ENCODE measurements at regions not wholly inside any gene's neighbourhood (a gene's known extent, or its start where the extent isn't known, plus 50 kb on each side); places are given as distances from the start of the nearest gene placed in this dataset.
"Not testable (repeated sequence)": the region's sequence is repeated elsewhere in the genome, so short reads cannot be mapped to it uniquely, and the experiment has no call there.

DNA sequence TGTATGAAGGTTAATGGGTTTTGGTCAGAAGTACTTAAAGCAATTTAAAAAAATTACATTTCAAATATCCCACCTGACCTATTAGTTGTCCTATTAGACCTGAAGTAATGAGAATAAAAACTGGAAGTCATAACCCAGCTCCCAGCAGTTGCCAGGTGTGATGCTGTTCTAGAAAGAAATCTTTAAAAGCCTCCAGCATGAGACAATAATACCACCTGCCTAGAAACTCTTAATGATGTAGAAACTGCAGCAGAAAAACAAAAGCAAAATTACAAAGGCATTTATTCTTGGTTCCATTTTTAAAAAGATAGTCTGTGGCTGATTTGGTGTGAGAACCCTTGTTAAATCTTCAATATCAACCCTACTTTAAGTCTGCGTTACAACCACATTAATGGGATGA is 1137.7 kb upstream of the TENM3 start:
- peak in 1 of 3 experiments; percentile 58 for DNase-seq

DNA sequence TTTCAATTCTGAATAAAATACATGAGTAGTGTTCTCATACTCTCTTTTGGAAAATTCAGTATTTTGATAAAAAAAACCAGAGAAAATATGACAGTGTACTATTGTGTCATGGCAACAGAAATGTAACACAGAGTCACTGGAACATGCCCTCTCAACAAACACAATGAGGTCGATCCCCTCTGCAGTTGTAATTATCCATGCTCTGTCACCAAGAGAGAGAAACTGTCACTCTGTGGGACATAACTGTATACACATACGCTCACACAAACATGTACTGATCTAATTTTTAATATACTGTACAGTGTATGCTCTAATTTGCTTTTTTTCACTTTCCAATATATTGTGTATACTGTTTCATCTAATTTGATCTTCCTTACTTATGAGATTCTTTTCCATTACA is 1136.8 kb upstream of the TENM3 start:
- peak in 1 of 3 experiments; percentile 25 for DNase-seq

DNA sequence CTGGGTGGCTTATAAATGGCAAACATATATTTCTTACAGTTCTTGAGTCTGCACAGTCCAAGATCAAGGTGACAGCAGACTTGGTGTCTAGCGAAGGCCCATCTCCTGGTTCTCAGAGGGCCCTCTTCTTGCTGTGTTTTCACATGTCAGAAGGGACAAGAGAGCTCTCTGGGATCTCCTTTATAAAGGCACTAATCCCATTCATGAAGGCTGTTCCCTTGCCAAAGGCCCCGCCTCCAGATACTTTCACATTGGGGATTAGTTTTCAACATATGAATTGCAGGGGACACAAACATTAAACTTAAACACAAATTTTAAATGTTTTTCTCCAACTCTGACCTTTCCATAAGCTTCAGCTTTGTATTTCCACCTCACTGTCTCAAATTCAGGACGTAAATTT is 1135.0 kb upstream of the TENM3 start:
- no peak for DNase-seq

DNA sequence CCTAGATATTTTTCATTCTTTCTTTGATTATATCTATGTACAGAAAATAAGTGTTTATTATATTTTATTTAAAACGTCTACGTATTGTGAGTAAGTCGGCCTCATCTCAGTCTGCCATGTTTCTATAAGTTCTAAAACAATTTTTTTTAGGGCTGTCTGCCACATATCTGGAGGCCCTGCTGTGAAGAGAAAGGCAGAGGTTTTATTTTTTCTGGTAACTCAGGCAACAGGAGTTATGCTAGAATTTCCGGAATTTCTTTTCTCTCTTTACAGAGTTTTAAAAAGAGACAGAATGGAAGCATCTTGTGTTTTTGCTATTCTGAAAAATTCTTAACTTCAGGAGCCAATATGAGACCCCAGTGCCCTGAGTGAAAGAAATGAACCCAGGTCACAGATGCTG is 1124.0 kb upstream of the TENM3 start:
- DNase-seq = no peak

DNA sequence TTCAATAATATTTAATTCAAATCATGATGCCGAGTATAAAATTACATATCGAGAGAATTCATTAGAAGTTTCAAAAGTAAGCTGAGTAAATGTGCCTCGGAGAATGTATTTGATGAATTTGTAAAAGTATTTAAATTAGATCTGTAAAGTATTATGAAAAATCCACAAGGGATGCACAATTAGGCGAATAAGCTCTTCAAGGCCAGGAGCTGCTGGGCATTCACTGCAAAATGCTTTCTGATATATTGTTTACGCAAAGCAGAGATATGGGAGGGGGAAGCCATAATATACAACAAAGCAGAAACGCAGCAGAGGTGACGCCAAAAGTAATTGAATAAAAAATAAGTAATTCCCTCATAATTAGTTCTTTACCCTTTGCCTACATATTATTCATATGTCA is 1121.5 kb upstream of the TENM3 start:
- peak in 1 of 3 experiments; percentile 9 for DNase-seq

DNA sequence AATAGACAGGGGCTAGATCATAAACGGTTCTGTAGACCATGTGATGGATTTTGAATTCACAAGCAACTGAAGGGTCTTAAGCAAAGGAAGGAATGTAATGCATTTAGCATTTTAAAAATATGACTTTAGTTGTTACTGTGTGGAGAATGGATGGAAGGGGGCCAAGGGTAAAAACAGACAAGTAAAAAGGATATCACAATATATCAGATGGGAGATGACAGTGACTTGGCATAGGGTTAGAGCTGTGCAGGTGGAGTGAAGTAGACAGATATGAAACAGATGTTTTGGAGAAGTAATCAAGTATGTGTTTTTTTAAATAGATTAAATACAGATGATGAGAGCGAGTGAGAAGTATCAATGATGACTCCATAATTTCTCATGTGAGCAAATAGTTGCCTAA is 1116.0 kb upstream of the TENM3 start:
- no peak for DNase-seq

DNA sequence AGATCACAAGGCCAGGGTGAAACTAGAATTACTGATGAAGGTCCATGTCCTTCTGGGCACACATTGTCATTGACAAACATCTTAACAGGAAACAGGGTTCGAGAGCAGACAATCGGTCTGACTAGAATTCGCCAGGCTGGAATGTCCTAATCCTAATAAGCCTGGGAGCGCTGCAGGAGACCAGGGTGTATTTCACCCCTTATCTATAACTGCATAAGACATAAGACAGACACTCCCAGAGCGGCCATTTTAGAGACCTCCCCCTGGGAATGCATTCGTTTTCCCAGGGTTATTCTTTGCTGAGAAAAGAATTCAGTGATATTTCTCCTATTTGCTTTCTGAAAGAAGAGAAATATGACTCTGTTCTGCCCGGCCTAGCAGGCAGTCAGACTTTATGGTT is 1112.9 kb upstream of the TENM3 start:
- DNase-seq = not testable (repeated sequence)

DNA sequence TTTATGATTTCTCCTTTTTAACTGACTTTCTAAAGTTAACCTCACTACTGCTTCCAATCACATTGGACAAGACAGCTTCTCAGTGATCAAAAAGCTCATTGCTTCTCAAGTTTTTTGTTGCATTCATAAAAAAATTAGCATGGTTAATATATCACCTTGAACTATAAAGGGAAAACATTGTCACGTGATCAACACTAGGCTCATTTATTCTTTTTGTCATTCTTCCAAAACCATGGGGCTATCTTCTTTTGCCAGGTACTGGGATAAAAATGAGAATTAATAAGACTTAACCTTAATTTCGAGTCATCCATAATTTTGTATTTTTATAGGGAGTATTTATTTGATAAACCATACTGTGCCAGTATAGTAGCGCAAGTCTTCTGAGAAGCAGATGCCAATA is 1105.9 kb upstream of the TENM3 start:
- DNase-seq = no peak

DNA sequence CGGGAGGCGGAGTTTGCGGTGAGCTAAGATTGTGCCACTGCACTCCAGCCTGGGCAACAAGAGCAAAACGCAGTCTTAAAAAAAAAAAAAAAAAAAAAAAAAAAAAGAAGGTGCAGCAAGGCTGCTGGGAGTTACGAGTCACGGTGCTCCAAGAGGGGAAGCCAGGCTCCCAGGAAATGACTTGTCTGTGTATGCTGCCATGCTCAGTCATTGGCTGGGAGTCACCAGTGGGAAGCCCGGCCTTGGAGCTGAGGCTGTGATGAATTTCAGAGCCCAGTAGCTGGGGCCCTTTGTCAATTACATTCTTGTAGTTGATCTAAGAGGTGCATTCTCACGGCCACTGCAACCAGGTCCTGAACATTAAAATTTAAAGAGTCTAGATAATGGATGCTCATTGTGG is 1105.1 kb upstream of the TENM3 start:
- DNase-seq = no peak

DNA sequence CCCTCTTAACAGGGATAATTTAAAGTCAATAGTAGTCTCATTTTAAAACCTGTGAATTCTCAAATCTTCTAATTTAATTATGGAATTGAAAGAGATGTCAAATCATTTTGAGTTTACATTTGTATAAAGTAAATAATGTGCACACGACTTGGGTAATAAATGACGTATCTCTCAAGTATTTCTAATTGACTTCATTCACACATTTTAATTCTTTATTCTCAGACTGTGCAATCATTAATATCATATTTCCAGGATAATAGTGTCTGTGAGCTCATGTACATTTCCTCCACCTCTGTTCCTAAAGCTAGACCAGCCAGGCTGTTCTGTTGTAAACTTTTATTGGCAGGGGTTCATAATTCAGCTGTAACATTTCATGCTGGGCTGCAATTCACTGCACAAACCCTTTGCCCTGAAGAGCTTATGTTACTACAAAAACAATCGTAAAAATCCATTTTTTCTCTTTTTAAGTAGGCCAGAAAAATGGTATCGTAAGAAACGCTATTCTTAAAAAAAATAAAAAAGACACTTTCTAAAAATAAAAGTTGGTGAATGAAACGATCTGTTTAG is 1103.1 kb upstream of the TENM3 start:
- peak in 1 of 3 experiments; percentile 65 for DNase-seq

DNA sequence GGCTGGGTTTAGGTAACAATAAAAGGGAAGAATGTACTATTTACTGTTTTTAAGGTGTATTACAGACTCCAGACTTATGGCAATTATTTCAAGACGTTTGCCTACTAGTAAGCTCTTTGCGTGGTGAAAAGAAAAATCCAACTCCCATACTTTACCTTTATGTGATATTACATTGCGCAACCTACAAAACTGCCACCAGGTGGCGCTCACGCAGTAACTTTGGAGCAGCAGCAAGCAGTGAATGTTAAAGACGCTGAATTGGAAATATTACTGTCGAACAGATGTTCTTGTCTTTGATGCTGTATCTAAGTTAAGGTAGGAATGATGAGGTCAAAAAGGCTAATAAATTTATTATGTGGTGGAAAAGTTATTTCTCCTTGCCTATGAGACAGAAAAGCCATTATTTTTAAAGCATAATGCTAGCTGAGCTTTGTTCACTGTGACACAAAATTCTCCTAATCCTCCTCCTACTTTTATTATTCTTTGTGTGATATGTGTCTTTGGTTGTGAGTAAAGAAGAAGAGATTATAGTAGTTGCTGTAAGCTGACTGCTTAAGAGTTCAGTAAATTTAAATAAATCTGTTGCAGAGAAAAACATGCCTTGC is 1099.8 kb upstream of the TENM3 start:
- peak; percentile 61 to 91 (median 74) for DNase-seq

DNA sequence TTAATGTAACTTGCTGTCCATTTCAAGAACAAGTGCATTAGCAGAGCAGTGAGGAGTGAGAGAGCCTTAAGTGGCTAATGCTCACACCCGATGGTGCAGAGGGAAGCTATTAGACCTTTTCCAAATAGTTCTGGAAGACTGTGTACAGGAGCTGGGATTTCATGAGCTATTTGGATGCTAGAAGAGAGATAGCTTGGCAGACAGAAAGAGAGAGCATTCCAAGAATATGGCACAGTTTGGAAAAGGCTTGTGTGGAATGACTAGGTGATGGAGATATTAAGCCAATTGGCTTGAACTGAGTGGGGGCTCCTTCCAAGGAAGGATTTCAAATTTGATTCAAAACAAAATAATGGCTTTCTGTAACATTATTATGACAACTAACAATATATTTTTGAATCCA is 1097.2 kb upstream of the TENM3 start:
- DNase-seq = no peak

DNA sequence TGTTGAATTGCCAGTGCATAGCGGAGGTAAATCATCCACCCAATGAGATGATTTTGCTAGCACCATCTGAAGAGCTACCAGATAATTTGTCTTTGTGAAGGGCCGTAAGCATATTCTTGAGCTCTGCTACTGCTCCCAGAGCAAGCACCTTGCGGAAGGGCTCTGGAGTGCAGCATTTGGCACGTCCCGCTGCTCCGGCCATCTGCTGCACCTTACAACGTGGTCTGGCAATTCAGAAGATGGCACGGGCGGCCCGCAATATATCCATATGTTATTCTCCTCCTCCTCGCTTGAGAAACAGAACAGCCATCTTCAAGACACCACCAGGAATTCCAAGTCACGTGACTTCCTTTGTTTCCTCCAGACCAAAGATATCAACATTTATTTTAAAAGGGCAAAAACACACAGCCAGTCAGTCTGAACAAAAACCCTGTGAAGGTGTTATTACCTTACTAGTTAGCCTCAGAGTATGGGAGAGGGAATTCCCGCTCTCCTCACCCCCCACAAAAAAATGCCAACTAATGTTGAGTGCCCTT is 1095.7 kb upstream of the TENM3 start:
- no peak for DNase-seq

DNA sequence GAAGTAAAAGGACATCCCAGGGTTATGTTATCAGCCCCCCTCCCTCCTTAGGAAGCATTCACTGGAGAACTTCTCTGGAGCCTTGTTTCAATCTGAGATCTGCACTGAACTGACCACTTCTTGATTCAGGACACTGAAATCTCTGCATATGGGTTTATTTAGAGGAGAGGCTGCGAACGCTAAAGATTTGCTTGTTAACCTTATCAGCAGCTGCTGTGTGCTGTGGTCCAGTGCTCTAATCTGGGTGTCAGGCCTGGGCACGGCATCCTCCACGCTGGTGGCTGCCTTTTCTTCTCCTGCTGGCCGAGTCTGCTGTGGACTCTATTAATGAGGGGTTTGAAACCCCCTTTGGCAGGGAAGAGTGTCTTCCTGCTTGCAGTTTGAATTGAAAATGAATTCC is 1094.7 kb upstream of the TENM3 start:
- no peak for DNase-seq

DNA sequence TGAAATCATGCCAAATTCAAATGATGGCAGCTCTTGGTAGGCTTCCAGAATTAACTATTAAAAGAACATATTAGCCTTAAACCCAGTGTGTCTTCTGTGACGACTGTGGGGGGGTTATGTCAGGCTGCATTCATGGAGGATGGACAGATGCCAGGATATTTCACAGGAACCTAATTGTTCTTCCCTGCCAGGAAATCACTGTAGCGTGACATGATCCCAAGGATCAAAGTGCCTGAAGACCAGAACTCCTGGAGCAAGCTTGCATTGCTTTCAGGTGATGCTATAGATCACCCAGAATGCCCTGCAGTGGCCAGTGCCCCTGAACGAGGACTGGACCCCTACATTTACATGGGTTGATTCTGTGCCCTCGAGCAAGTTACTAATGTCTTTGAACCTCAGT is 1093.0 kb upstream of the TENM3 start:
- peak in 2 of 3 experiments; percentile 5 to 45 for DNase-seq

DNA sequence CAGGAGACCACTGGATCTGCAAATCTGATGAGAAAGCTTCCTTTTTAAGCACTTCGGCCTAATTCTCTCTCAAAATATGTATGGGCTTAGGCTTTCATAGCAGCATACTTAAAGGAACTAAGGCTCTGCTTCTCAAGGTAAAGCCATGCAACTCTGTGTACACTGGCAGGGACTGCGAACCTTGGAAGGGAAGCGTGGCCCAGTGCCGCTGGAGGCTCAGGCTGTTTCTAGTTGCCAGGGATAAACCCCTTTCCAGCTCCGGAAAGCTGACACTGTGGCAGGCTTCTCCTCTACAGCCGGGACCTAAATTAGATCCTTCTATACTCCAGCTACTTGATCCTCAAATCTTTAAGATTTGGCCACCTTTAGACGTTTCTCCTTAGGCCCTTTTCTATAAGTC is 1091.3 kb upstream of the TENM3 start:
- DNase-seq = no peak

DNA sequence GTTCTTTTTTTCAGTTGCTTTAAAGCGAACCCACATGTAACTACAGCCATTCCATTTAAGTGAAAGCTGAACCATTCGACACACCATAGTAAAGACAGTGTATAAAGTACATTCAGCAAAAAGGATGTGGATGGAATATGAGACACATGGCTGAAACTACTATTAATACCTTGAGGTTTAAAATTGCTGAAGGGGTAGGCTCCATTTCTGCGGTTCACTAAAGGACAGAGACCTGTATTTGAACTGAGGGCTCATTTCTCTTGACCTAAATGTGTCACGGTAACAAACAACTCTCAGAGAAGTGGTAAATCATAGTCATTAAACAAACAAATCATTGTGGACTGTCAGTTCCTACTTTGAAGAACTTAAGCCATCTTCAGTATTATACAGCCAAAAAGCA is 1085.6 kb upstream of the TENM3 start:
- peak in 2 of 3 experiments; percentile 14 to 20 for DNase-seq

DNA sequence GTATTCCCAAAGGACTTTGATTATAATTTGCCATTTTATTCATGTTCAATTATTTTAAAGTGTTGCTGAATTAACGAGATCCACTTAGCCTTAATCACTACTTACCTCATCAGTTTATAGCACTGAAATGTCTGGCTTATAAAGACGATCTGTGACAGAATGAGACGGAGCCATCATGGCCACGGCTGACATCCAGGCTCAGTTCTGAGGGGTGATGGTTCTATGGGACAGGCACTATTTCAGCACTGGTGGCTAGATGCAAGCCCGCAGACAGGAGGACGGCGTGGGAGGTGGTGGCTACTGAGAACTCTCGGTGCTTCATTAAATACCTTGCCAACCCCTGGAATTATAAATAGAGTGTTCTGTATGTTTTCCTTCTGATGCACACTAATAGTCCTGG is 1084.2 kb upstream of the TENM3 start:
- peak in 1 of 3 experiments; percentile 30 for DNase-seq

DNA sequence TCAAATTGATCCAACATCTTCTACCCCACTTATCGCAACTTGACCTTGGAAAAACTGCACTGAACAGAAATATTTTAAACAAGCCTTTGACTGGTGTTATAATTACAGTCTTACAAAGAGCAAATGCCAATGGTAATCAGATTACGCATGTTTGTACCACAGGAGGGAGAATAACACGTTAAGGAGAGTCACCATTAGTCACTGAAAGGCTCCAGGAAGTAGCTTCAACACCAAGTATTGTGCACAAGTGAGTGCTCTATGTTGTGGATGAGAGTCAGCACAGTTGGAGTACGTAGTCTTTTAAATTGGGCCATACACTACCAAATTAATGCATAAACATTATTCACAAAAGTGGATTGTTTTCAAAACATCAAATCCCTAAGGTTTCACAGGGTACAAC is 1081.5 kb upstream of the TENM3 start:
- peak in 1 of 3 experiments; percentile 13 for DNase-seq

DNA sequence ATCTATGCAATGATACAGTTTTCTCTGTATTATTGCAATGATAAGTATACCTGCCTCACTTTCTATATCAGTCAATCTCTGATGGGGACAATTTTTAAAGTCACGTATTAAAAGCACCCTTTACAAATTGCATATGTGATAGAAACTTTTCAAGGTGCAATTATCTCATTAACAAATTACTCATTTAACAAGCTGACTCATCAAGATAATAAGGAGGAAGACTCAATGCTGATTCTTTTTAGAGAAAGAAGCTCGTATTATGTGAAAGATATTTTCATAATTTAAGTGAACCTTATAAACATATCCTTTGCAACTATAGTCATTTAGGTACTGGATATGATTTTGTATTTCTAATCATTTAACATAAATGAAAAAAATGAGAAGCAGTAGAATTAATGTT is 1080.9 kb upstream of the TENM3 start:
- no peak for DNase-seq

DNA sequence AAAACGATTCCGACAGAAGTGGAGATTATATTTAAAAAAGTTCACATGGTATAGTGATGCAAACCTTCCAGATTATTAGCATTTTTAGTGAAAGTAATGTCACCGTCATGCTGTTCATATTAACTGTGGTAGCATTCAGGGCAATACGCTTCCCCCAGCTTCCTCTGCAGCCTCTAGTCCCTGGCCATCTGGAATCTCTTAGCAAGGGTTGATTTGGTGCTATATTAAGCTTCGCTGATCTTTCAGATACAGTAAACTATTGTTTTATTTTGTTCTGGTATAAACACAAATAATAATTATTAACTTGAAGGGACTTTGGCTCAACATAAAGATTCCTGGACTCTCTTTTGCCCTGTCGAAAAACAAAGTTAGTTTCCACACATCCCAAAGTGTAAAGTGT is 1080.5 kb upstream of the TENM3 start:
- DNase-seq = no peak

DNA sequence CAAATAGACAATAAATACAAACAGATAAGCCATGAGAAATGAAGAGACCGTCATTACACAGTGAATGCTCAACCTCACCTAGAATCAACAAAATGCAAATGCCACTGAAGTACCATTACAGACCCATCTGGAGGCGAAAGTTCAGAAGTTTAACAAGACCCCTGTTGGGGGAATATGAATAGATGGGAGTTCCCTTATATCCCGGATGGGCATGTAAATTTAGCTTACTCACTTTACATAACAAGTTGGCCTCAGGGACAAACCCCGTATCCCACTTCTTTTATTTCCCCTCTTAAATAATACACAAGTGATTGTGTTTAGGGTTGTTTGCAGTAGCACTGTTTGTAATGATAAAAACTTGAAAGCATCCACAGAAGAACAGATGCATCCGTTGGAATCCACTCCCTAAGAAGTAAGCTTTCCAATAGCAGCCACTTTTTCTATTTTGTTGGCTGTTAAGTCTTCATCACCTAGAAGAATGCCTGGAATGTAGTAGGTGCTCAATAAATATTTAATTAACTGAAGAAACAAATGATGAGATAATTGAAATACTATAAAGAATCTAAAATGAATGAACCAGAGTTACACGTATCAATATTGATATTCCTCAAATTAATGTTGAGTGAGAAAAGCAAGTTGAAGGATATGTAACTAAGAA is 1076.3 kb upstream of the TENM3 start:
- DNase-seq = no peak

DNA sequence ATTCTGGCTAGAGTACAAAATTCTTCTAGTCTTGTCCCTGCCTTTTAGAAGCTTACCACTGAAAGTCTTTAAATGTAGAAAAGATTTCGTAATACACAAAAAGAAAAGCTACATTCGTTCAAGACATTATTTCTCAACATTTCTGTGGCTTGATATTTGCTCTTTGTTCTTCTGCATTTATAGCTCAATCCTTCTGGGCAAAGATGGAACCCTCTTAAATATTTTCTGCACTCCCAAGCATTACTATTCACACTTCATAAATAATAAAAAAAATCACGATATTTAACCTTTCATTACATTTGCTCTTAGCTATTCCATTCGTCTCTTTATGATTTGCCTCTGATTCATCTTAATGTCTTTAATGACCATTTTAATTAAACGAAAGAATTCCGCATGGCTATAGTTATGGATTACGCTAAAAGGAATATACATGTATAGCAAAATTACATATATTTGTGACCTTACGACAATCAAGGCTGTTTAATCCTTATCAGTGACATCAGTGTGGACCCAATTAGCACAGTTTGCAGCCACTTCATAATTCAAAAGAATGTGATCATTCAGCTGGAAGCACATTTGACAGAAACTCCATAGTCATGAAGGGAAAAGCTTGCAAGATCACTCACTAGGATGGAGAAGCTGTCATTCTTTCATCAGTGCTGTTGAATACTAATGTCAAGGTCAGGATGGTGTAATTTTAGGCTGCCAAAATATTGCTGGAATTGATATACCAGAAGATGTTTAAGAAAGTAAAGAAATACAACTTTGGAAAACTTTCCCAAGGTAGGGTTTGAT is 1075.0 kb upstream of the TENM3 start:
- peak in 2 of 3 experiments; percentile 8 to 61 for DNase-seq

DNA sequence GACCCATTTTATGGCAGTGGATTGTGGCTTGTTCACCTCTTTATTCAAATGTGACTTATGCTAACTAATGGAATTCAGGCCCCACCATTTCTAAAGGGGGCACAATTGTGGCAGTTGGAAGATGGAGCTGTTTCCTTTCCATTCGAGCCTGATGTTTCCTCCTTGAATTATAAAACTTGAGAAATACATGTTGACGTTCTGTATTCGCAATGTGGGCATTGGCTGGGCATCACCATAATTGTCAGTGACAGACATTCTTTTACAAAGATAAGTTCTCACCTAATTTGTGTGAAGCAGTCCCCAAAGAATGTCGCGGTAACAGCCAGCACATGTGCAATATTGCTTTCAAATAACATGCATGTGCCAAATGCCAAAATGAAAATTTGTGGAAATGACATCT is 1070.2 kb upstream of the TENM3 start:
- no peak for DNase-seq
